ENCODE measurements at regions not wholly inside any gene's neighbourhood (a gene's known extent, or its start where the extent isn't known, plus 50 kb on each side); places are given as distances from the start of the nearest gene placed in this dataset.

GRCh38 chr10:6823770-6824169 lies 243.7 kb upstream of the PRKCQ start:
- Histone ChIP-seq H3K79me2 (ENCODE audit: insufficient read depth, low read length) (no peaks in the 10 kb centered on the region), H3K4me2 (ENCODE audit: low read length) (no peak overlapping the region), H3K9me3 (ENCODE audit: low read length) (no peaks in the 10 kb centered on the region), H3K9me2 (ENCODE audit: low read depth, low read length) (no peaks in the 10 kb centered on the region), H3K9ac (ENCODE audit: low read length) (no peak overlapping the region), H3K27ac (ENCODE audit: low read depth, low read length, poor library complexity, severe bottlenecking) (no peak overlapping the region), H3K27me3 (ENCODE audit: insufficient read depth, low read length) (no peaks in the 10 kb centered on the region), H4K20me1 (ENCODE audit: insufficient read depth, low read length) (no peaks in the 10 kb centered on the region), H3K4me1 (ENCODE audit: insufficient read depth, low read length, severe bottlenecking) (no peaks in the 10 kb centered on the region), H3K4me3 (ENCODE audit: low read depth, low read length, poor library complexity, severe bottlenecking) (no peak overlapping the region), H3K36me3 (ENCODE audit: insufficient read depth, low read length) (no peaks in the 10 kb centered on the region), H3F3A (ENCODE audit: insufficient read depth, low read length) (no peaks in the 10 kb centered on the region), H2AFZ (ENCODE audit: low read length) (no peak overlapping the region)
- TF ChIP-seq CTCF (IDR thresholded peaks at IDR 0.05; ENCODE audit: low read length) (no peak), EZH2 (IDR thresholded peaks at IDR 0.05; ENCODE audit: borderline replicate concordance, low read length) (no peak)

GRCh38 chr10:6819301-6819700 lies 239.2 kb upstream of the PRKCQ start:
- H3K4me1 ChIP-seq (ENCODE audit: insufficient read depth, low read length, severe bottlenecking), result no peaks in the 10 kb centered on the region
- no peak overlapping the region for H3K4me3 ChIP-seq (ENCODE audit: low read depth, low read length, poor library complexity, severe bottlenecking)
- H3K9me2 ChIP-seq (ENCODE audit: low read depth, low read length), result no peaks in the 10 kb centered on the region
- no peaks in the 10 kb centered on the region for H3K9me3 ChIP-seq (ENCODE audit: low read length)
- H2AFZ ChIP-seq (ENCODE audit: low read length), result no peak overlapping the region
- TF ChIP-seq EZH2 (IDR thresholded peaks at IDR 0.05; ENCODE audit: borderline replicate concordance, low read length), result no peak
- no peak for TF ChIP-seq CTCF (IDR thresholded peaks at IDR 0.05; ENCODE audit: low read length)
- H3K4me2 ChIP-seq (ENCODE audit: low read length), result no peak overlapping the region
- no peaks in the 10 kb centered on the region for H3K79me2 ChIP-seq (ENCODE audit: insufficient read depth, low read length)
- no peaks in the 10 kb centered on the region for H3K27me3 ChIP-seq (ENCODE audit: insufficient read depth, low read length)
- H3F3A ChIP-seq (ENCODE audit: insufficient read depth, low read length), result no peaks in the 10 kb centered on the region
- no peaks in the 10 kb centered on the region for H3K36me3 ChIP-seq (ENCODE audit: insufficient read depth, low read length)
- no peak overlapping the region for H3K27ac ChIP-seq (ENCODE audit: low read depth, low read length, poor library complexity, severe bottlenecking)
- no peaks in the 10 kb centered on the region for H4K20me1 ChIP-seq (ENCODE audit: insufficient read depth, low read length)
- no peak overlapping the region for H3K9ac ChIP-seq (ENCODE audit: low read length)

GRCh38 chr10:6817770-6818169 lies 237.7 kb upstream of the PRKCQ start:
- TF ChIP-seq CTCF (IDR thresholded peaks at IDR 0.05; ENCODE audit: low read length), result no peak
- TF ChIP-seq EZH2 (IDR thresholded peaks at IDR 0.05; ENCODE audit: borderline replicate concordance, low read length), result no peak
- Histone ChIP-seq H2AFZ (ENCODE audit: low read length) (no peak overlapping the region), H3K4me3 (ENCODE audit: low read depth, low read length, poor library complexity, severe bottlenecking) (no peak overlapping the region), H3K27me3 (ENCODE audit: insufficient read depth, low read length) (no peaks in the 10 kb centered on the region), H4K20me1 (ENCODE audit: insufficient read depth, low read length) (no peaks in the 10 kb centered on the region), H3K9me2 (ENCODE audit: low read depth, low read length) (no peaks in the 10 kb centered on the region), H3K4me2 (ENCODE audit: low read length) (no peak overlapping the region), H3K36me3 (ENCODE audit: insufficient read depth, low read length) (no peaks in the 10 kb centered on the region), H3K79me2 (ENCODE audit: insufficient read depth, low read length) (no peaks in the 10 kb centered on the region), H3K9ac (ENCODE audit: low read length) (no peak overlapping the region), H3K9me3 (ENCODE audit: low read length) (no peaks in the 10 kb centered on the region), H3K27ac (ENCODE audit: low read depth, low read length, poor library complexity, severe bottlenecking) (no peak overlapping the region), H3F3A (ENCODE audit: insufficient read depth, low read length) (no peaks in the 10 kb centered on the region), H3K4me1 (ENCODE audit: insufficient read depth, low read length, severe bottlenecking) (no peaks in the 10 kb centered on the region)
